GM23248 (cell line): ENCODE measurements at regions not wholly inside any gene's neighbourhood (a gene's known extent, or its start where the extent isn't known, plus 50 kb on each side); places are given as distances from the start of the nearest gene placed in this dataset.

Experiments
- EZH2 ChIP-seq: fragments of 200-600 bp; sonication (generic); IDR thresholded peaks from 2 replicates; pipeline ENCODE4 v1.6.1; 2018; ENCODE audit warnings: antibody characterized with exemption, mild to moderate bottlenecking; ENCODE audit not compliant: insufficient read depth, poor library complexity, severe bottlenecking
- EZH2phosphoT487 ChIP-seq: fragments of 200-600 bp; sonication (generic); IDR thresholded peaks from 2 replicates; pipeline ENCODE4 v1.6.1; 2018; ENCODE audit warnings: antibody characterized with exemption, moderate library complexity, mild to moderate bottlenecking, low read depth; ENCODE audit not compliant: insufficient read depth

DNA sequence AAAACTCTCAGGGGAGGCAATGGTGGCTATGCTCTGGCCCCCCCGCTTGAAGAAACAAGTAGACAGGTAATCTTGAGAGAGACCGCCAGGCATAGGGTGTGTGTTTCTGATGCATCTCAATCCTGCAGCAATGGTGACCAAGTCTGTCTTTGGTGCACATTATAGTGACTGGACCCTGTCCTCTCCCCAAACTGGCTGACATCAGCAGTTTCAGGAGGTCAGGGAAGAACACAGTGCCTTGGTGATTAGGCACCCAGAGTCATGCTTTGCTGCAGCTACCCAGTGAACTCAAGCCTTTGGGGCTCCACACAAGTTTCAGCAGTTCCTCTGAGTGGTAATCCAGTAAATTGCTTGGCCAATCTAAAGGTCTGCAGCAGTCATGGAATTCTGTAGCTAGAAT is 318.3 kb downstream of the SPIN4 start:
- TF ChIP-seq EZH2 (no peak), EZH2phosphoT487 (no peak)
